NCI-H146 (cell line): ENCODE measurements at regions not wholly inside any gene's neighbourhood (a gene's known extent, or its start where the extent isn't known, plus 50 kb on each side); places are given as distances from the start of the nearest gene placed in this dataset.
"Not testable (repeated sequence)": the region's sequence is repeated elsewhere in the genome, so short reads cannot be mapped to it uniquely, and the experiment has no call there.

ENCODE experiments used
- DNase-seq: peaks from one replicate; lab custom pipeline; 2025; lab: John Stamatoyannopoulos, UW

DNA sequence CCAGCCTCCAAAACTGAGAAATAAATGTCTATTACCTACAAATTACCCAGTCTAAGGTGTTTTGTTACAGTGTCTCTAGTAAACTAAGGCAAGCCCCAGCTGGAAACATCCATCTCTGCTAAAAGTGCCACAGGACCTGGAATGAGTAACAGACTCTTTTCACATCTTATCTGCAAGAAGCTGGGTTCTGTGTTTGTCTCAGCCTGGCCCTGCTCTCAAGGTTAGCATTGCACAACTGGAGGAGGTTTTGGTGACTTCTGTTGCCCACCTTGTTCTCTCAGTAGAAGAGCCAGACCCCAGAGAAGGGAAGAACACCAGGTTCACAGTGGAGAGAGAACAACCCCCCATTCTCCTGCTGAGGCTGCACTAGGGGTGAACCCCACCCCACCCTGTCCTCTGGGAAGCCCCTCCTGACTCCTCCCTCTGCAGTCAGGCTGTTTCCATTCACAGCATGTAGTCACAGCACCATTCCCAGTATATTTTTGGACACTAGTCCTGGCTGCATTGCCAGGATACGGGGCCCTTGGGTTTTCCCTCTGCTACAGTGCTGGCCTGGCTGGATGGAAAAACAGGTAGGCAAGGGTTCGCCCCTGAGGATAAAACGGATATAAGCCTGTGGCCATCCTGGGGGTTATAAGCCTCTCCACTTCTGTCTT lies 280.0 kb downstream of the BCL2L11 start:
- DNase-seq = not testable (repeated sequence)

DNA sequence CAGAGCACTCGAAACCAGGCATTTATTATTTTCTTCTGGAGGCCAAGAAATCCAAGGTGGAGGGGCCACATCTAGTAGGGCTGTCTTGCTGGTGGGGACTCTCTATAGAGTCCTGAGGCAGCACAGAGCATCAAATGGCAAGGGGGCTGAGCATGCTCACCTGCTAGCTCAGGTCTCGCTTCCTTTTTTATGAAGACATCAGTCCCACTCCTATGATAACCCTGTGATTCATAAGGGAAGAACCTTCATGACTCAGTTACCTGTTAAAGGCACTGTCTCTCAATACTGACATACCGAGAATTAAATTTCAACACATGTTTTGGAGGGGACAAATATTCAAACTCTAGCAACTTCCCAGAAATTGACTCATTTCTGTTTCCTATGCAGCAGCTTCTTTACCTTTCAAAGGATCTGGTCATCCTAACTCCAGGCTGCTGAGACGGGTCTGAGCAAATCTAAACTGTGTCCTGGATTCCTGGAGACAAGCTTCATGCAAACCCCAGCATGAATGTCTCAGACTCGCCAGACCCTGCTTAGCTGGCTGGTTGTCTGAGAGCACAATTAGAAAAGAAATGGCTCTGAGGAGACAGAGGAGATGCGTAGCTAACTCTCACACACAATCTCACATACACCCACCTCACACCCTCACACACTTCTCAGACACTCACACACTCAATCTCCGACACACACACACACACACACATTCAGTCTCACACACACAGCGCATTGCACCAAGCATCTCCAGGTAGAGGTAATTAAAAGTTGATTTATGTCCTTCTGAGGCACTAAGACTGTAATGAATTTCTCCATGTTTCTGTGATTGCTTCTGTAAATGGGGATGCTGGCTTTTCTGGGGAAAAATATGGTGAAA lies 280.8 kb downstream of the BCL2L11 start:
- not testable (repeated sequence) for DNase-seq

- not testable (repeated sequence) for DNase-seq
Observed at GRCh38 chr2:111402450-111402849, 281.7 kb downstream of the BCL2L11 start.

DNA sequence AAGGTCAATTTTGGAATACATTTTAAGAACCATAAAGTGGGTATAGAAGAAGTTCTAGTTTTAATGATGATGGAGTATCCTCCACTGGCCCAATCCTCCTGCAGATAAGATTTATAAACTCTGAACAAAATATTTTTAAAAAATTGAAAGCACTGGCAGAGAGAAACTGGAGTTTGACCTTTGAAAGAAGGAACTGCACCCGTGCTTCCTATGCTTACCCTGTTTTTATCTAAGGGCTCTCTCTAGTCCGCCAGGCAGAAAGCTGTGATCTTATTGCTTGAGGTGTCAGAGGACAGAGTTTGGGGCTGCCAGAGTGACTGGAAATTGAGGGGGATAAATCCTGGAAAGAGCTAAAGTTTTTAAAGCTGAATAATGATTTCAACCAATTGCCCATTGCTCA lies 282.6 kb downstream of the BCL2L11 start:
- not testable (repeated sequence) for DNase-seq

DNA sequence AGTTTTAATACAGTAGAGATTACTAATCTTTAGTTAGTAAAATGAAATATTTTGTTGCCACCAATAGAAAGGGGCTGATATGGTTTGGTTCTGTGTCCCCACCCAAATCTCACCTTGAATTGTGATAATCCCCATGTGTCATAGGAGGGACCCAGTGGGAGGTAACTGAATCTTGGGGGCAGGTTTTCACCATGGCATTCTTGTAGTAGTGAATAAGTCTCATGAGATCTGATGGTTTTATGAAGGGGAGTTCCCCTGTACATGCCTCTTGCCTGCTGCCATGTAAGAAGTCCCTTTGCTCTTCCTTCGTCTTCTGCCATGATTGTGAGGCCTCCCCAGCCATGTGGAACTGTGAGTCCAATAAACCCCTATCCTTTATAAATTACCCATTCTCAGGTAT lies 285.9 kb downstream of the BCL2L11 start:
- DNase-seq = not testable (repeated sequence)

DNA sequence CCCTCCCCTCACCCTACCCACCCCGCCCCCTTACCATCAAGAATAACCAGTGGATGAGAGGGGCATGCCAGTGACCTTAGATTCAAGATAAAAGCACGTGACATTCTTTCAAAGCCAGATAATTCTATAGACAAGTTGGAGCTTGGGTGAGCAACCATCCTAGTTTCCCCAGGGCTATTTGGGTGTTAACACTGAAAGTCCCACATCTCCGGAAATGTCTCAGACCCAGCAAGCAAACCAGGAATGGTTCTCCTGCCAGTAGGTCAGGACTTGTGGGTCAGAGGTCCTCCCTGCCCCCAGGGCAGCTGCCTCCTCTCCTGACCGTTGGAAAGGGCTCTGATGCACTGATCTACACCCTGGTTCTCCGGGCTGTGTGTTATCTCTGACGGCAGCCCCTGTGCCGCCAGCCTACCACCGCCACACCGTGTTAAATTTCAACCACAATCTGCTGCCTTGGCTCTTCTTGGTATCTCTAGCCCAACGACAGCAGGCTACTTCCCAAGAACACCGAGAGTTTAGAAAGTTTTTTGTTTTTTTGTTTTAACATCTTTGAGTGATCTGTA lies 287.0 kb downstream of the BCL2L11 start:
- DNase-seq = not testable (repeated sequence)

DNA sequence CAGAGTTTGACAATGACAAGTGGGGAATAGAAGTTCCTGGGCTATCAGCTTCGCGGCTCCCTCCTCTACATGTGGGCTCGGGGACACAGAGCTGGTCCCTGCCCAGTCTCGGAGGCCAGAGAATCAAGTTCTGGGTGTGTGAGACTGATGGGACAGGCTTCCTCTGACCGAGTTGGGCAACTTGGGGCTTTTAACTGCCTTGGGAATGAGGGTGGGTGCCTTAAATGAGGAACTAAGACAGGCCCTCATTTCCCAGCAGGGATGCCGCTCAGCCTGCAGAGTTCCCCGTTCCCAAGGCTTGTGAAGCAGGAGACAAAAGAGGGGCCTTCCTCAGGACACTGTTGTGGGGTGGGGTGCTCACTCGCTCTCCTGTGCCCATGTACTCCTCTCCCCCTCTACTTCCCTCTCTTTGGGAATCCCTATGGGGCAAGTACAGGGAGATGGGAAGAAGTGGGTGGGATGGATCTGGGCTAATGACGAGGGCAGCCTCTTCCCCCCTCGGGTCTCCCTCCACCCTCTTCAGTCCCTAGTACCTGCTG lies 290.2 kb downstream of the BCL2L11 start:
- DNase-seq = not testable (repeated sequence)

DNA sequence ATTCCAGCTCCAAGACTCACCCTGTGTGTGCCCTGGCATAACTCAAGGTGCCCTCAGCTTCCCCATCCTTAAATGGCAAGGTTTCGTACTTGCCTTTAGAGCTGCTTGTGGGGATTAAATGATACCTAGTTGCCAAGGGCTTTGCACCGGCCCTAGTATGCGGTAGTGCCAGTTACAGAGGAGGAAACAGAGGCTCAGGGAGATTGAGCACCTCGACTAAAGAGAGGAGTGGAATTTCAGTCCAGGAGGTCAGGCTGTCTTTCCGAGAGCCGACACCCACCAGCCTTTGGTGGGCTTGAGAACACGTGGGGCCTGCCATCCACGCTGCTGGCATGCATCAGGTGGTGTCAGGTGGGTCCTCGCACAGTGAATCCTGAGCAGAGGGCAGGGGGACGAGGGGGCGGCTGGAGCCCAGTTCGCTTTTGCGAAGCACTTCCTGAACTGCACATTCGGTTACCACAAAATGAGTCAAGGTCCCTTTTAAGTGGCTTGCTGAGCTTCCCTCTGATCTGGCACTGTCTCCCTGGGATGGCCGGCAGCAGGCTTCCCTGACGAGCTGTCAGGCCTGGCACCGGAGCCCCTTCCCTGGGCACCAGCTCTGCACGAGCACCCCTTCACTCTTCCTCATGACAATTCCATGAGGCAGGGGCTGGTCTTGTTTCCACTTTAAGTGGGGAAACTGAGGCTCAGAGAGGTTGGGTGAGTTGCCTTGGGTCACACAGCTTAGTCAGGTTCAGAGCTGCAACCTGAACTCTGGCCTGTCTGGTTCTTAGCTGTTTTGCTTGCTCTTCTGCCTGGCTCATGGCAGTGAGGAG lies 291.4 kb downstream of the BCL2L11 start:
- DNase-seq = not testable (repeated sequence)

- DNase-seq = not testable (repeated sequence)
Observed at GRCh38 chr2:111412841-111413650, 292.3 kb downstream of the BCL2L11 start.

GRCh38 chr2:111413950-111414349 lies 293.2 kb downstream of the BCL2L11 start:
- DNase-seq = not testable (repeated sequence)

- not testable (repeated sequence) for DNase-seq
Observed at GRCh38 chr2:111415765-111416743, 295.3 kb downstream of the BCL2L11 start.

DNA sequence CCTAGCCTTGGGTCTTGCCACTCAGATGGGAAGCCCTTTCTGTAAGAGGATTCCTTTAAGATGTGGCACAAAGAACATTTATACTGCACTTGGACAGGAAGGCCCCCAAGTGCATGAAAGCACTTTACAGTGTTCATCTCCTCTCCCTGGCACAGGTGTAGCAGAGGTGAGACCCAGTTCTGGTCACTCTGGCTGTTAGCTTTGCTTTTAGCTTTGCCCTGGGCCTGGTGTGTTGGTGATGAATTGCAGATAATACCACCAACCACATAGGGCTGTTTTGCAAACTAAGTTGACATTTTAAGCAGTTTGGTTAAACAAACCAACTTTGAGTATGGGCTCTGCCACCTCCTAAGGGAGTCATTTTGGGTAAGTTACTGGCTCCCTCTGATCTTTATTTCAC lies 296.3 kb downstream of the BCL2L11 start:
- not testable (repeated sequence) for DNase-seq

GRCh38 chr2:111418091-111418875 lies 297.6 kb downstream of the BCL2L11 start:
- DNase-seq = not testable (repeated sequence)

DNA sequence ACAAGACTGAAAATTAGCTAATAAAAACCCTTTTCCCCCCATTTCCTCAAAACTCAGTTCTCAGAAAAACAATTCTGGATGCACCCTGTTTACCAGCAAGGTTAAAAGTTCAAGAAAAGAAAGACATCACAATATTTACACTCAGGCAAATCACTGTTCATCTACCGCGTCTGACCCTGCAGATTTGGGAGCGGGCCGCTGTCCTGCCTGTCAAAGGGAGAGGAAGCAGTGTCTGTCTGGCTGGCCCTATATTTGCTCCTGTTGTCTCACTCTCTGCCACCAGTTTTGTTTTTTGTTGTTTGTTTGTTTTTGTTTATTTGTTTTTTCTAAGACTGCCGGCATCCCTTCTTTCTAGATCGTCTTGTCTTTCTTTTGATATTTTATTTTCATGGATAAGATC lies 299.4 kb downstream of the BCL2L11 start:
- DNase-seq = not testable (repeated sequence)

GRCh38 chr2:111420835-111421234 lies 300.1 kb downstream of the BCL2L11 start:
- not testable (repeated sequence) for DNase-seq

DNA sequence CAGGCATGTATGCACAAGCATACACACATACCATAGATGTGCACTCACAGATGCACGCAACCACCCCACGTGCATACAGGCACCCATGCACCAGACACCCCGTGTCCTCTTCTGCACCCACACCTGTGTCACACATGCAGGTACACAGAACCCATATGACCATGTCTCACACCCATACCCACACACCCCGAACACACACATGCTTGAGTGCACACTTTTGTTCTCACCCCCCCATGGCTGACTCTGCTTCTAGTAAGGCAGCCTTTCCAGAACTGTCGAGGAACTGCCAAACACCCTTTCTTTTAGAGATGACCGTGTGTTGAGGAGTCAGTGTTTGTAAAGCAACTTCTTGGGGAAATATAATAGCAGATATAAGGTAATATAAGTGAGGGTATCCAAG lies 301.2 kb downstream of the BCL2L11 start:
- not testable (repeated sequence) for DNase-seq

- DNase-seq = not testable (repeated sequence)
Observed at GRCh38 chr2:111422562-111422961, 301.8 kb downstream of the BCL2L11 start.

DNA sequence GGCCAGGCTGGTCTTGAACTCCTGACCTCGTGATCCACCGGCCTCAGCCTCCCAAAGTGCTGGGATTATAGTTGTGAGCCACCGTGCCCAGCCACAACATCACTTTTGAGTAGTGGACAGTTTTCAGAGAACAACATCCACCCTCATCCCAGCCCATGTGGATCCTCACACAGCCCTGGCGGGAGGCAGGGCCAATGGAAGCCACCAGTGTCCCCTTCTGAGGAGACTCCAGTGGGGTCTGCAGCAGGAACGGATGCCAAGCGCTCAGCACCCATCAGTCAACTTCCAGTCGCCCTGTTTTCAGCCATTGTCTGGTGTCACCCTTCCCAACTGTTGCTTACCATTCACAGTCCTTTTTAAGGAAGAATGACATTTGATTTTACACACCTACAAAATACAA lies 302.5 kb downstream of the BCL2L11 start:
- DNase-seq = not testable (repeated sequence)

- DNase-seq = not testable (repeated sequence)
Observed at GRCh38 chr2:111424176-111424575, 303.5 kb downstream of the BCL2L11 start.
